Endothelial cell of umbilical vein (primary cell): ENCODE measurements at regions not wholly inside any gene's neighbourhood (a gene's known extent, or its start where the extent isn't known, plus 50 kb on each side); places are given as distances from the start of the nearest gene placed in this dataset.

Experiments used
- BruUV-seq: library from RNA; stranded (reverse); fragments of 400-500 nt; replicated peaks from 2 replicates; lab custom pipeline; 2021; lab: Mats Ljungman, UMichigan
- CTCF ChIA-PET: fragments of 300-600, 350-600 bp; sonication (Branson Sonifier 250); formaldehyde crosslinking; loops from one replicate; lab custom pipeline; 2021; ENCODE audit warnings: antibody characterized with exemption, inconsistent platforms; lab: Charles Lee
- POLR2A ChIA-PET: fragments of 300-600, 350-600 bp; sonication (Branson Sonifier 250); formaldehyde crosslinking; loops from one replicate; lab custom pipeline; 2021; ENCODE audit warnings: antibody characterized with exemption, inconsistent platforms; lab: Charles Lee
- DNase-seq: peaks from one replicate; pipeline ENCODE4 v3.0.0-alpha.2; 2011; ENCODE audit warnings: low read depth, low spot score
- FAIRE-seq: peaks from 2 replicates; lab custom pipeline; 2011; peaks lifted over from hg19 to GRCh38; lab: Jason Lieb, UNC
- H2AFZ ChIP-seq: 2 replicates; pipeline ENCODE4 v1.6.0; 2012; ENCODE audit warnings: low read depth, low read length, control low read depth, inconsistent platforms
- H3K27ac ChIP-seq: 2 replicates; pipeline ENCODE4 v1.5.1; 2011; ENCODE audit warnings: low read depth, mild to moderate bottlenecking, control low read depth, low read length, moderate library complexity; ENCODE audit not compliant: insufficient read depth
- H3K27me3 ChIP-seq, 2 experiments: 2 replicates each; pipeline versions ENCODE4 v1.6.0 to v1.6.1; 2011; ENCODE audit warnings: low read length in 2 of 2, mixed read lengths in 1 of 2; ENCODE audit not compliant: control insufficient read depth in 2 of 2, insufficient read depth in 2 of 2
- H3K36me3 ChIP-seq, 2 experiments: 2 replicates in 1 of 2; 3 replicates in 1 of 2; pipeline ENCODE4 v1.5.1; 2011; ENCODE audit warnings: low read length in 2 of 2, mild to moderate bottlenecking in 1 of 2, moderate library complexity in 1 of 2; ENCODE audit not compliant: control insufficient read depth in 2 of 2, insufficient read depth in 2 of 2; ENCODE audit errors: extremely low read depth in 1 of 2
- H3K4me1 ChIP-seq: 3 replicates; pipeline ENCODE4 v1.5.1; 2011; ENCODE audit warnings: mild to moderate bottlenecking, low read length; ENCODE audit not compliant: control insufficient read depth, insufficient read depth; ENCODE audit errors: extremely low read depth
- H3K4me2 ChIP-seq: 2 replicates; pipeline ENCODE4 v1.6.1; 2011; ENCODE audit warnings: low read length, control low read depth, mixed read lengths; ENCODE audit not compliant: insufficient read depth
- H3K4me3 ChIP-seq, 3 experiments: fragments of 200-600 bp in 1 of 3; sonication (generic), shearing (Covaris generic) in 1 of 3; replicated peaks in 1 of 3; 2 replicates each; pipeline ENCODE4 v1.5.1; 2011 to 2016; ENCODE audit warnings: control low read depth in 3 of 3, low read length in 3 of 3, mild to moderate bottlenecking in 2 of 3, inconsistent platforms in 1 of 3, low read depth in 1 of 3, moderate library complexity in 1 of 3; ENCODE audit not compliant: insufficient read depth in 1 of 3
- H3K79me2 ChIP-seq: 2 replicates; pipeline ENCODE4 v1.6.0; 2012; ENCODE audit warnings: low read length, inconsistent platforms; ENCODE audit not compliant: control insufficient read depth, insufficient read depth
- H3K9ac ChIP-seq: replicated peaks from 2 replicates; pipeline ENCODE3; 2011; ENCODE audit warnings: low read length, control low read depth; ENCODE audit not compliant: insufficient read depth; ENCODE audit errors: extremely low read depth
- H3K9me1 ChIP-seq: replicated peaks from 3 replicates; pipeline ENCODE4 v1.6.0; 2011; ENCODE audit warnings: mild to moderate bottlenecking, low read length; ENCODE audit not compliant: control insufficient read depth, insufficient read depth; ENCODE audit errors: extremely low read depth
- H3K9me3 ChIP-seq: replicated peaks from 2 replicates; pipeline ENCODE4 v1.5.1; 2012; ENCODE audit warnings: low read length, inconsistent platforms; ENCODE audit not compliant: control insufficient read depth, insufficient read depth
- H4K20me1 ChIP-seq: replicated peaks from 2 replicates; pipeline ENCODE3; 2011; ENCODE audit warnings: mild to moderate bottlenecking, low read length; ENCODE audit not compliant: control insufficient read depth, insufficient read depth; ENCODE audit errors: extremely low read depth
- CTCF ChIP-seq, 2 donors: IDR thresholded peaks; 1 replicate in 1 of 2; 2 replicates in 1 of 2; pipeline ENCODE4 v1.5.1; 2011; ENCODE audit warnings: low read length in 2 of 2, mild to moderate bottlenecking in 2 of 2, moderate library complexity in 2 of 2, control low read depth in 1 of 2, inconsistent platforms in 1 of 2, low read depth in 1 of 2; ENCODE audit not compliant: insufficient read depth in 1 of 2; ENCODE audit errors: extremely low read depth in 1 of 2
- EZH2 ChIP-seq: IDR thresholded peaks from 2 replicates; pipeline ENCODE4 v1.6.1; 2012; ENCODE audit warnings: borderline replicate concordance, low read depth, mild to moderate bottlenecking, moderate library complexity, low read length, inconsistent platforms; ENCODE audit not compliant: severe bottlenecking
- GATA2 ChIP-seq: IDR thresholded peaks from 2 replicates; pipeline ENCODE4 v1.7.0; 2011; ENCODE audit warnings: low read depth, mild to moderate bottlenecking, moderate library complexity, mixed read lengths, low read length; ENCODE audit not compliant: insufficient read length, insufficient read depth
- JUN ChIP-seq: IDR thresholded peaks from 2 replicates; pipeline ENCODE4 v1.6.1; 2011; ENCODE audit warnings: borderline replicate concordance, low read depth; ENCODE audit not compliant: insufficient read length, insufficient read depth
- MYC ChIP-seq: IDR thresholded peaks from one replicate; pipeline ENCODE4 v1.6.1; 2011; ENCODE audit warnings: mild to moderate bottlenecking, low read depth, low read length
- POLR2A ChIP-seq: IDR thresholded peaks from 2 replicates; pipeline ENCODE4 v1.6.1; 2012; ENCODE audit warnings: low read depth, mild to moderate bottlenecking, control low read depth, low read length
- POLR2AphosphoS5 ChIP-seq: IDR thresholded peaks from 2 replicates; pipeline ENCODE4 v1.6.1; 2012; ENCODE audit warnings: low read depth, mild to moderate bottlenecking, control low read depth, low read length, moderate library complexity; ENCODE audit not compliant: insufficient read depth
- dilution Hi-C: fragments of 300-500 bp; cut with MboI; formaldehyde crosslinking; loops from one replicate; pipeline ENCODE4 v1.15.0; 2019; ENCODE audit warnings: low sequenced_read_pairs; ENCODE audit not compliant: extremely low pct_ligation_motif_present
- intact Hi-C: fragments of 100-400 bp; cut with micrococcal nuclease; formaldehyde crosslinking; loops from one replicate; pipeline ENCODE4 v1.10.0; 2022

DNA sequence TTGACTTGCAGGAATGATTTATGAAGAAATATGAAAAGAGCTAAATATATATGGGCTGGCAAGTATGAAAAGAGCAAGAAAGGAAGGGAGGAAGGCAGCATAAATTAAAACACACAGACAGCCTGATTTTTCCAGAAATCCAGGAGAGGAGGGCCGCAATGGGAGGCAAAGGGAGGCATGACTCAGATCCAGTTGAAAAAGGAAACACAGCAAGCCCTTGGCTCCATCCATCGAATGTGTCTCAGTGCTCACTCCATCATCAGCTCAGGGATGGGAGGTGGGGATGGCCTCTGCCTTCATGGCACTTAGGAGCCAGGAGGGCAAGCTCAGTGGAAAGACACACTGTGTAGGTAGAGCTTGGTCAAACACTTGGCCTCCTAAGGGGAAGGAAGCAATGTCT, 75.7 kb upstream of the PDZD8 start:
- Histone ChIP-seq H3K79me2 (no peaks in the 10 kb centered on the region), H3K27ac (no peak overlapping the region), H3K36me3 (no peaks in the 10 kb centered on the region), H4K20me1 (no peaks in the 10 kb centered on the region), H3K9ac (no peak overlapping the region), H3K27me3 (peaks cover 1 to 4% of the 10 kb centered on the region in 2 experiments), H3K9me3 (no peaks in the 10 kb centered on the region), H3K4me3 (no peak overlapping the region), H2AFZ (no peak overlapping the region), H3K9me1 (no peaks in the 10 kb centered on the region), H3K4me1 (peaks cover 9% of the 10 kb centered on the region), H3K4me2 (no peak overlapping the region)
- intact Hi-C loops, result loop anchor here (10.0 kb wide), 1 partner anchor 1304 kb away; the partner anchor contains the start of gene CACUL1
- FAIRE-seq (no peak), DNase-seq (no peak)
- POLR2A ChIA-PET, result no interaction called here
- TF ChIP-seq MYC (no peak), GATA2 (no peak), EZH2 (no peak), JUN (no peak), CTCF (IDR thresholded peaks at IDR 0.05; ENCODE audit: extremely low read depth in 1 of 2, insufficient read depth in 1 of 2, low read depth in 1 of 2, low read length in 2 of 2) (no peak)
- no TSS peak for BruUV-seq
- dilution Hi-C loops, result no loop called here
- CTCF ChIA-PET, result interaction anchor here (1.1 to 5.2 kb wide), 5 partner anchors 8 to 789 kb away, joined by 3 to 53 read pairs (median 12); no protein-coding TSS in a partner anchor

DNA sequence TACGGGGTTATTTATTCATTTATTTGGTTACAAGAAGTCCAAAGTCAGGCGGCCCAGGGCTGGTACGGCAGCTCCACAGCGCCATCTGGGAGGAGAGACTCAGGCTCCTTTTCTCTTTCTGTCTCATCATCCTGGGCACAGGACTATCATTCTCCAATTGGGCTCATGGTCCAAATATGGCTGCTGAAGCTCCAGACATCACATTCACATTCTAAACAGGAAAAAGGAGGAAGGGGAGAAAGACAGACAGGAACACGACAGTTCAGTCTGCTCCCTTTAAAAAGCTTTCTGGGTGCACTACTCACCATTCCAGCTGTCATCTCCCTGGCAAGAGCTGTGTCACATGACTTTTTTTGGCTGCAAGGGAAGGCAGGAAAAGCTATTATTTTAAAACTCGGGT, 74.4 kb upstream of the PDZD8 start:
- ChIA-PET CTCF (interaction anchor here (0.7 to 5.2 kb wide), 5 partner anchors 9 to 233 kb away, joined by 3 to 25 read pairs (median 10); no protein-coding TSS in a partner anchor), POLR2A (no interaction called here)
- no peak overlapping the region for H3K4me2 ChIP-seq
- TF ChIP-seq CTCF (IDR thresholded peaks at IDR 0.05; ENCODE audit: extremely low read depth in 1 of 2, insufficient read depth in 1 of 2, low read depth in 1 of 2, low read length in 2 of 2) (peak in 1 of 2 donors; percentile 9), POLR2AphosphoS5 (no peak), JUN (no peak), POLR2A (no peak), EZH2 (no peak), MYC (no peak), GATA2 (no peak)
- dilution Hi-C loops, result no loop called here
- no peaks in the 10 kb centered on the region for H3K9me3 ChIP-seq
- no peaks in the 10 kb centered on the region for H3K9me1 ChIP-seq
- H3K27me3 ChIP-seq, result peaks cover 1 to 4% of the 10 kb centered on the region in 2 experiments
- no peak for FAIRE-seq
- H3K36me3 ChIP-seq, result no peaks in the 10 kb centered on the region
- H4K20me1 ChIP-seq, result no peaks in the 10 kb centered on the region
- no peak overlapping the region for H3K4me3 ChIP-seq
- no peaks in the 10 kb centered on the region for H3K79me2 ChIP-seq
- no TSS peak for BruUV-seq
- peaks cover 4% of the 10 kb centered on the region for H3K4me1 ChIP-seq
- H2AFZ ChIP-seq, result no peak overlapping the region
- intact Hi-C loops, result loop anchor here (10.0 kb wide), 2 partner anchors 595 to 1305 kb away; partner anchors contain the start of genes CACUL1 and RAB11FIP2
- DNase-seq, result no peak
- H3K27ac ChIP-seq, result no peak overlapping the region
- H3K9ac ChIP-seq, result no peak overlapping the region
